Aorta (tissue), 5 donors: ENCODE measurements at regions not wholly inside any gene's neighbourhood (a gene's known extent, or its start where the extent isn't known, plus 50 kb on each side); places are given as distances from the start of the nearest gene placed in this dataset.
"Not testable (repeated sequence)": the region's sequence is repeated elsewhere in the genome, so short reads cannot be mapped to it uniquely, and the experiment has no call there.

Experiments used
- ATAC-seq: fragments of 200-7000 bp; cut with Tn5 transposase; one replicate; pipeline ENCODE4 v1.9.1; 2022; ENCODE audit warnings: moderate library complexity; ENCODE audit not compliant: low FRiP score
- DNase-seq, 2 donors: peaks; one replicate each; pipeline ENCODE4 v3.0.0-alpha.2; 2020
- H3K27ac ChIP-seq, 2 donors: one replicate each; pipeline ENCODE4 v1.5.1; 2013; ENCODE audit warnings: low read length in 2 of 2, mild to moderate bottlenecking in 2 of 2, moderate library complexity in 2 of 2, control low read depth in 1 of 2, inconsistent platforms in 1 of 2, low read depth in 1 of 2
- H3K27me3 ChIP-seq, 2 donors: one replicate each; pipeline ENCODE4 v1.6.1; 2013; ENCODE audit warnings: control low read depth in 1 of 2, low read length in 1 of 2, mild to moderate bottlenecking in 1 of 2, moderate library complexity in 1 of 2; ENCODE audit not compliant: insufficient read depth in 2 of 2, control insufficient read depth in 1 of 2
- H3K36me3 ChIP-seq, 2 donors: one replicate each; pipeline ENCODE4 v1.6.1; 2013; ENCODE audit warnings: control low read depth in 1 of 2, low read length in 1 of 2, mild to moderate bottlenecking in 1 of 2; ENCODE audit not compliant: insufficient read depth in 2 of 2, control insufficient read depth in 1 of 2
- H3K4me1 ChIP-seq, 2 donors: one replicate each; pipeline ENCODE4 v1.6.1; 2013; ENCODE audit warnings: low read length in 2 of 2, control low read depth in 1 of 2, mild to moderate bottlenecking in 1 of 2, moderate library complexity in 1 of 2; ENCODE audit not compliant: insufficient read depth in 2 of 2, control insufficient read depth in 1 of 2
- H3K4me3 ChIP-seq, 2 donors: one replicate each; pipeline ENCODE4 v1.5.1; 2013; ENCODE audit warnings: low read length in 2 of 2, control low read depth in 1 of 2, mild to moderate bottlenecking in 1 of 2
- H3K9me3 ChIP-seq: one replicate; pipeline ENCODE4 v1.6.1; 2013; ENCODE audit warnings: mild to moderate bottlenecking, low read length; ENCODE audit not compliant: control insufficient read depth
- WGBS, 2 donors: extraction: QIAGEN DNeasy Blood & Tissue Kit; methylation state at CpG; one replicate each; pipeline ENCODE4 v1.1.7; 2013; 5-methylcytosine and 5-hydroxymethylcytosine counted together
- intact Hi-C, 2 donors: fragments of 100-400 bp; cut with DNase I; formaldehyde crosslinking; loops; one replicate each; pipeline versions ENCODE4 v1.14.2 to v1.15.0; 2022
- donor health status: healthy with polysubstance abuse.
- donor health status: Bipolar disorder and iron deficiency.
- donor health status: DM: no; HTN: no; CAD: no.
- donor health status: DM: no; HTN: no; CAD: no.
- donor health status: DM: yes; HTN: yes; CAD: no.

DNA sequence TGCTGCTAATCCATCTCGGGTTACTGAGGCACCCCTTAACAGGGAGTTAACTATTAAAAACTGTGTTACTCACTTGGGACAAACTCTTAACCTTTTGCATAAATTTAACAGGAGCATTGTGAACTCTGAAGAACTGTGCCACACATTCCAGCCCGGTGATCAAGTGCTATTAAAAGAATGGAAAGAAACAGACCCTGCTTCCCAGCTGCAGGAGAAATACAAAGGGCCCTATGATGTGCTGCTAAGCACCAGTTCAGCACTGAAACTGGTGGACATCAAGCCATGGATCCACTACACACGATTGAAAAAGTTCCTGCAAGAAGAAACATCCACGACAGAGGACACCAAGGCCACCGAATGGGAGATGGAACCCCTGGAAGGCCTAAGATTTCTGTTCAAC, 114.7 kb upstream of the PLCL2 start:
- WGBS, 2 donors: 43 to 49% methylated on average over 5 of the region's 5 CpGs
- Histone ChIP-seq H3K27ac (peak overlapping the region in 1 of 2 donors; percentile 89), H3K27me3 (no peaks in the 10 kb centered on the region), H3K4me3 (no peak overlapping the region), H3K36me3 (no peaks in the 10 kb centered on the region), H3K4me1 (peaks cover 3 to 11% of the 10 kb centered on the region in 2 donors), H3K9me3 (no peaks in the 10 kb centered on the region)
- DNase-seq (no peak), ATAC-seq (no peak)
- intact Hi-C loops: no loop called here

DNA sequence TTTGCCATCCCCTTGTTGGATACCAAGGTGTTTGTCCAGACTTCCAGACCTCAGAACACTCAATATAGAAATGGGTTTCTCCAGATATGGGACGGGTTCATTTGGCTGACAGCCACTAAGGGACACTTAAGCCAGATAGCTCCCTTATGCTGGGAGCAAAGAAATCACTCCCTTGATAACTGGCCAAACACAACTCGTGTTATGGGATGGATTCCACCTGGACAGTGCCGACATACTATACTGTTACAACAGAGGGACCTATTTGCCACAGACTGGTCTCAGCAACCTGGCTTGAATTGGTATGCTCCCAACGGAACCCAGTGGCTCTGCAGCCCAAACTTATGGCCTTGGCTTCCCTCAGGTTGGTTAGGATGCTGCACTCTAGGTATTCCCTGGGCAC, 114.0 kb upstream of the PLCL2 start:
- H3K27me3 ChIP-seq: no peaks in the 10 kb centered on the region
- ATAC-seq (no peak), DNase-seq (no peak)
- no peaks in the 10 kb centered on the region for H3K36me3 ChIP-seq
- H3K4me3 ChIP-seq: no peak overlapping the region
- H3K9me3 ChIP-seq: no peaks in the 10 kb centered on the region
- peak overlapping the region; percentile 39 to 42 for H3K27ac ChIP-seq
- peaks cover 3 to 11% of the 10 kb centered on the region in 2 donors for H3K4me1 ChIP-seq
- intact Hi-C loops: no loop called here
- WGBS, 2 donors: 67 to 77% methylated on average over 4 of the region's 4 CpGs

GRCh38 chr3:16773594-16773993, 111.2 kb upstream of the PLCL2 start:
- 84 to 89% methylated on average over 14 to 15 of the region's 15 CpGs for WGBS, 2 donors
- intact Hi-C loops, DNase-seq: not testable (repeated sequence)

GRCh38 chr3:16774536-16774935, 110.2 kb upstream of the PLCL2 start:
- ATAC-seq, H3K36me3 ChIP-seq, H3K27ac ChIP-seq, H3K9me3 ChIP-seq, intact Hi-C loops, H3K4me1 ChIP-seq, DNase-seq, H3K27me3 ChIP-seq, H3K4me3 ChIP-seq: not testable (repeated sequence)
- WGBS, 2 donors: 93% methylated on average over 9 to 11 of the region's 11 CpGs

More at GRCh38 chr3:16773594-16773993, 111.2 kb upstream of the PLCL2 start:
- not testable (repeated sequence) for H3K27me3 ChIP-seq, H3K36me3 ChIP-seq, H3K4me1 ChIP-seq, H3K9me3 ChIP-seq, ATAC-seq, H3K4me3 ChIP-seq, H3K27ac ChIP-seq

DNA sequence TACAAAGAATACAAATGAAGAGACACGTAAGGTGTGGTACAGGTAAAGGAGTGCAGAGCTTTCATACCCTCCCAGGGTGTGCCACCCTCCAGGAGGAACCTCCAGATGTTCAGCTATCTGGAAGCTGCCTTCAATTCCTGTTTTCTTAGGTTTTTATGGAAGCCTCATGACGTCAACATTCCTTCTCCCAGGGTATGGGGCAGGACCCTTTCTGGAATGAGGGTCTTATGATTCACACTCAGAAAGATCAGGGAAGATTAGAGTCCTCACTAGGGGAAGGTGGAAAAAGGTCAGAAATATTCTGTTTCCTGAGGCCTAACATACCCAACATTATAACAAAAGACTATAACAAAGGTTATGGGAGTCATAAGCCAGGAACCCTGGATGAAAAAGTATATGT, 99.8 kb upstream of the PLCL2 start:
- H3K4me1 ChIP-seq: no peaks in the 10 kb centered on the region
- intact Hi-C loops: no loop called here
- H3K27ac ChIP-seq: no peak overlapping the region
- no peaks in the 10 kb centered on the region for H3K36me3 ChIP-seq
- no peaks in the 10 kb centered on the region for H3K9me3 ChIP-seq
- H3K4me3 ChIP-seq: no peak overlapping the region
- no peaks in the 10 kb centered on the region for H3K27me3 ChIP-seq
- WGBS, 2 donors: 81 to 88% methylated on average over 2 of the region's 2 CpGs
- ATAC-seq: no peak
- no peak for DNase-seq

DNA sequence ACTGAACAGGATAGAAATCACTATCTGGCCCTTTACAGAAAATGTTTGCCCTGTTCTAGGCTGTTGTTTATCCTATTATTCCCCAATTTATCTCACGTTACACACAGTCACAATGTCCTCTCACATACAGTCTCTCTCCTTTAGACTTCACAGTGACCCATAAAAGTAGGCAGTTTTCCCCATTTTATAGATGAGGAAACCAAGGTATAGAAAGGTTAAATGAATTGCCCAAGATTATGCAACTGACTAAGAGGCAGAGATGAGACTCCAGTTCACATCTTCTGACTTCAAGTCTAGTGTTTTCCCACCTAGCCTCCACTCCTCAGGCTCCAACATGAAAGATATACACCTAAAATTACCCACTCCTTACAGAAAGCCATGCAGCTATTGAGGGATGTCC, 99.3 kb upstream of the PLCL2 start:
- intact Hi-C loops: no loop called here
- no peaks in the 10 kb centered on the region for H3K4me1 ChIP-seq
- no peaks in the 10 kb centered on the region for H3K36me3 ChIP-seq
- H3K9me3 ChIP-seq: no peaks in the 10 kb centered on the region
- no peak overlapping the region for H3K27ac ChIP-seq
- 87 to 88% methylated on average over 1 of the region's 1 CpG for WGBS, 2 donors
- DNase-seq (no peak), ATAC-seq (no peak)
- H3K4me3 ChIP-seq: no peak overlapping the region
- no peaks in the 10 kb centered on the region for H3K27me3 ChIP-seq

GRCh38 chr3:16788440-16789056, 96.2 kb upstream of the PLCL2 start:
- 89 to 90% methylated on average over 6 of the region's 6 CpGs for WGBS, 2 donors
- Histone ChIP-seq H3K27me3 (no peaks in the 10 kb centered on the region), H3K9me3 (no peaks in the 10 kb centered on the region), H3K4me1 (no peaks in the 10 kb centered on the region), H3K27ac (no peak overlapping the region), H3K4me3 (no peak overlapping the region), H3K36me3 (no peaks in the 10 kb centered on the region)
- ATAC-seq (no peak), DNase-seq (no peak)
- intact Hi-C loops: no loop called here

- no peak overlapping the region for H3K4me3 ChIP-seq
- 74 to 78% methylated on average over 3 of the region's 3 CpGs for WGBS, 2 donors
- intact Hi-C loops: no loop called here
- ATAC-seq (no peak), DNase-seq (no peak)
- no peaks in the 10 kb centered on the region for H3K4me1 ChIP-seq
- H3K27ac ChIP-seq: no peak overlapping the region
- no peaks in the 10 kb centered on the region for H3K36me3 ChIP-seq
- no peaks in the 10 kb centered on the region for H3K27me3 ChIP-seq
- no peaks in the 10 kb centered on the region for H3K9me3 ChIP-seq
Observed at GRCh38 chr3:16789344-16790120, 95.2 kb upstream of the PLCL2 start.
